A673 (cell line): ENCODE measurements at regions not wholly inside any gene's neighbourhood (a gene's known extent, or its start where the extent isn't known, plus 50 kb on each side); places are given as distances from the start of the nearest gene placed in this dataset.

ENCODE experiments used
- BruUV-seq: library from RNA; stranded (reverse); fragments of 400-500 nt; replicated peaks from 2 replicates; lab custom pipeline; 2021; lab: Mats Ljungman, UMichigan
- CTCF ChIA-PET: fragments of 300-600 bp; sonication (Branson Sonifier 250); formaldehyde crosslinking; loops from one replicate; lab custom pipeline; 2022; ENCODE audit warnings: antibody characterized with exemption; lab: Charles Lee
- POLR2A ChIA-PET: fragments of 300-600 bp; sonication (Branson Sonifier 250); formaldehyde crosslinking; loops from one replicate; lab custom pipeline; 2022; ENCODE audit warnings: antibody characterized with exemption; ENCODE audit not compliant: low non-redundant PET; lab: Charles Lee
- DNase-seq: peaks from one replicate; pipeline ENCODE4 v3.0.0-alpha.2; 2015; ENCODE audit warnings: low spot score
- H3K27ac ChIP-seq: fragments of 200-600 bp; sonication (generic); 2 replicates; pipeline ENCODE4 v1.5.1; 2016; ENCODE audit warnings: mixed run types, low read depth, mild to moderate bottlenecking, mixed read lengths, antibody characterized with exemption, low read length; ENCODE audit not compliant: poor library complexity, severe bottlenecking
- H3K27me3 ChIP-seq: fragments of 200-600 bp; sonication (generic); replicated peaks from 2 replicates; pipeline ENCODE4 v1.6.1; 2017; ENCODE audit warnings: mixed run types, low read depth, mild to moderate bottlenecking, mixed read lengths, antibody characterized with exemption, low read length; ENCODE audit not compliant: insufficient read depth, poor library complexity
- H3K36me3 ChIP-seq: fragments of 200-600 bp; sonication (generic); 2 replicates; pipeline ENCODE4 v1.6.1; 2016; ENCODE audit warnings: mixed run types, mild to moderate bottlenecking, mixed read lengths, antibody characterized with exemption, low read length; ENCODE audit not compliant: insufficient read depth, poor library complexity, severe bottlenecking
- H3K4me1 ChIP-seq: fragments of 200-600 bp; sonication (generic); 2 replicates; pipeline ENCODE4 v1.6.1; 2017; ENCODE audit warnings: mixed run types, mild to moderate bottlenecking, mixed read lengths, antibody characterized with exemption, low read length; ENCODE audit not compliant: insufficient read depth, poor library complexity, severe bottlenecking
- H3K4me3 ChIP-seq: fragments of 200-600 bp; sonication (generic); 2 replicates; pipeline ENCODE4 v1.5.1; 2016; ENCODE audit warnings: low read depth, mixed run types, mild to moderate bottlenecking, mixed read lengths, low read length; ENCODE audit not compliant: poor library complexity, severe bottlenecking
- H3K9me3 ChIP-seq: fragments of 200-600 bp; sonication (generic); 2 replicates; pipeline ENCODE4 v1.6.1; 2016; ENCODE audit warnings: mixed run types, low read depth, mild to moderate bottlenecking, mixed read lengths, antibody characterized with exemption, low read length; ENCODE audit not compliant: poor library complexity, severe bottlenecking
- EZH2 ChIP-seq: fragments of 200-600 bp; sonication (generic); IDR thresholded peaks from 2 replicates; pipeline ENCODE4 v1.6.1; 2017; ENCODE audit warnings: borderline replicate concordance, low read depth, mild to moderate bottlenecking, mixed read lengths, antibody characterized with exemption, low read length; ENCODE audit not compliant: poor library complexity, severe bottlenecking
- intact Hi-C: fragments of 100-400 bp; cut with micrococcal nuclease; formaldehyde crosslinking; loops from one replicate; pipeline ENCODE4 v1.10.0; 2022; ENCODE audit not compliant: unreplicated experiment
- TF ChIP-seq, protein P1 (sequence below): fragments of 300-800, 200-600 bp; sonication (generic); conservative IDR thresholded peaks from 2 replicates; pipeline ENCODE4 v1.5.1; 2017; ENCODE audit warnings: low read depth, mild to moderate bottlenecking, antibody characterized with exemption, low read length, moderate library complexity, mixed read lengths

DNA sequence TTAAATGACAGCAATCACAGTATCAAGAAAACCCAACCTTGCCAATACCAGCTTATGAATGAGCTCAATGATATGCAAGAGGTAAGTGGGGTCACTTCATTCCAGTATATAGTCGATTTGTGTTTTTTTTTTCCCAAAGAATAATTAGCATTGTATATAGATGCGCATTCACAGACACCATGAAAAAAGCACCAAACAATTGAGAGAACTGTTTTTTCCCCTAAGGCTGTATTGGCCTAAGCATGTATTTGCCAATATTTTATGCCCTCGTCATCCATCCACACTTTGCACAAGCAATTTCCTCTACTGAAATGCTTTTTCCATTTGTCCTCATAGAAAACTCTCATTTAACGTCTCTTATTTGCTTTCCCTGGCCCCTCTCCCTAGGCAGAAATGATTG is 213.7 kb downstream of the SAMD5 start:
- H3K36me3 ChIP-seq, result no peaks in the 10 kb centered on the region
- intact Hi-C loops, result no loop called here
- ChIA-PET POLR2A (no interaction called here), CTCF (no interaction called here)
- no peak for TF ChIP-seq EZH2
- no peaks in the 10 kb centered on the region for H3K27me3 ChIP-seq
- no peak overlapping the region for H3K27ac ChIP-seq
- BruUV-seq, result no TSS peak
- H3K4me3 ChIP-seq, result no peak overlapping the region
- DNase-seq, result no peak
- no peaks in the 10 kb centered on the region for H3K9me3 ChIP-seq
- H3K4me1 ChIP-seq, result no peaks in the 10 kb centered on the region

DNA sequence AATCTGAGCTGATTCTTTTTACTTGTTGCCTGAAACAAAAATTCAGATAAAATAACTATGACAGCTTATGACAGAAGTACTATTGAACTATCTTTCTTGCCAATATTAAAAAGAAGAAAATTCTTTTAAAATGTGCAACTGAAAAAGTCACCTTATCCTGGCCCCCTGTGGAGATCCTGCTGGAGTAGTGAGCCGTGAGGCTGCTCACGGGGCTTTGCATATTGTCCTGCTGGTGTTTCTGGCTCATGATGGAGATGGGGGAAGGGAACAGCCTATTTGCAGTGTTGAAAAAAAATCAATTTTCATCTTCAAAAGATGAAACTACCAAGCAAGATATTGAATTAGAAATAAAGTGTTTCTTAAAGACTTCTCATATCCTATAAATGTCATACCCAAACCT is 216.0 kb downstream of the SAMD5 start:
- Histone ChIP-seq H3K36me3 (no peaks in the 10 kb centered on the region), H3K4me3 (no peak overlapping the region), H3K27ac (no peak overlapping the region), H3K4me1 (no peaks in the 10 kb centered on the region), H3K9me3 (no peaks in the 10 kb centered on the region), H3K27me3 (no peaks in the 10 kb centered on the region)
- BruUV-seq, result no TSS peak
- intact Hi-C loops, result no loop called here
- TF ChIP-seq, protein P1, sequence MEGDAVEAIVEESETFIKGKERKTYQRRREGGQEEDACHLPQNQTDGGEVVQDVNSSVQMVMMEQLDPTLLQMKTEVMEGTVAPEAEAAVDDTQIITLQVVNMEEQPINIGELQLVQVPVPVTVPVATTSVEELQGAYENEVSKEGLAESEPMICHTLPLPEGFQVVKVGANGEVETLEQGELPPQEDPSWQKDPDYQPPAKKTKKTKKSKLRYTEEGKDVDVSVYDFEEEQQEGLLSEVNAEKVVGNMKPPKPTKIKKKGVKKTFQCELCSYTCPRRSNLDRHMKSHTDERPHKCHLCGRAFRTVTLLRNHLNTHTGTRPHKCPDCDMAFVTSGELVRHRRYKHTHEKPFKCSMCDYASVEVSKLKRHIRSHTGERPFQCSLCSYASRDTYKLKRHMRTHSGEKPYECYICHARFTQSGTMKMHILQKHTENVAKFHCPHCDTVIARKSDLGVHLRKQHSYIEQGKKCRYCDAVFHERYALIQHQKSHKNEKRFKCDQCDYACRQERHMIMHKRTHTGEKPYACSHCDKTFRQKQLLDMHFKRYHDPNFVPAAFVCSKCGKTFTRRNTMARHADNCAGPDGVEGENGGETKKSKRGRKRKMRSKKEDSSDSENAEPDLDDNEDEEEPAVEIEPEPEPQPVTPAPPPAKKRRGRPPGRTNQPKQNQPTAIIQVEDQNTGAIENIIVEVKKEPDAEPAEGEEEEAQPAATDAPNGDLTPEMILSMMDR, result no peak
- TF ChIP-seq EZH2, result no peak
- no peak for DNase-seq
- ChIA-PET CTCF (no interaction called here), POLR2A (no interaction called here)

DNA sequence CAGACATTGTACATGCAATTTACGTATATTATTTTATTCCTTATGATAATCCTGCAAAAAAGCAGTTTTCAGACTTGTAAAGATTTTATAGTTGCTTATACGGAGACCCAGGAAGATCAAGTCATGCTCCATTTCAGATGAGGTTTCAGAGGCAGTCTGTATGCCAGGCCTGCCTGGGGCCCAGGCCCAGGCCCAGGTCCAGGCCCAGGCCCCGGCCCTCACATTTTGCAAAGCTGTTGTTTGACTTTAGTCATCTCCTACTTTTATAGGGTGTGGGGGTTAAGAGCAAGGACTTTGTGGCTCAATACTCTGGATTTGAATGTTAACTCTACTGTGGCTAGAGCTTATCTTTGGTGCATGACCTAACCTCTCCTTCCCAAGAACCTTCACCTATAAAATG is 217.9 kb downstream of the SAMD5 start:
- CTCF ChIA-PET, result no interaction called here
- BruUV-seq, result no TSS peak
- DNase-seq, result no peak
- TF ChIP-seq, protein P1, result no peak
- TF ChIP-seq EZH2, result no peak
- Histone ChIP-seq H3K4me3 (no peak overlapping the region), H3K27ac (no peak overlapping the region), H3K27me3 (no peaks in the 10 kb centered on the region), H3K36me3 (no peaks in the 10 kb centered on the region), H3K9me3 (no peaks in the 10 kb centered on the region), H3K4me1 (no peaks in the 10 kb centered on the region)
- POLR2A ChIA-PET, result interaction anchor here (0.5 kb wide), 1 partner anchor 1924 kb away, joined by 3 read pairs; no protein-coding TSS in a partner anchor
- intact Hi-C loops, result no loop called here

DNA sequence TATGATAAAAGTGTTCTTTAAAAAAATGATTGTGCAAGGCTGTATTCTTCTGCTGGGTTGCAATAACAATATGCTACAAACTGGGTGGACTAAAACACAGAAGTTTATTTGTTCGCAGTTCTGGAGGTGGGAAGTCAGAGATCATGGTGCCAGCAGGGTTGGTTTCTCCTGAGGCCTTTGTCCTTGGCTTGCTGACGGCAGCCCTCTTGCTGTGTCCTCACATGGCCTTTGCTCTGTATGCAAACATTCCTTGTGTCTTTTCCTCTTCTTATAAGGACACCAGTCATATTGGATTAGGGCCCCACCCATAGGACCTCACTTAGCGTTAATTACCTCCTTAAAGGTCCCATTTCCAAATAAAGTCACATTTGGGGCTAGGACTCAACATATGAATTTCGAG is 220.4 kb downstream of the SAMD5 start:
- Histone ChIP-seq H3K27me3 (no peaks in the 10 kb centered on the region), H3K4me3 (no peak overlapping the region), H3K36me3 (no peaks in the 10 kb centered on the region), H3K9me3 (no peaks in the 10 kb centered on the region), H3K4me1 (no peaks in the 10 kb centered on the region), H3K27ac (no peak overlapping the region)
- ChIA-PET CTCF (no interaction called here), POLR2A (no interaction called here)
- TF ChIP-seq EZH2, result no peak
- TF ChIP-seq, protein P1, result no peak
- DNase-seq, result no peak
- intact Hi-C loops, result no loop called here
- no TSS peak for BruUV-seq
